Neural progenitor cell (in vitro differentiated cells): ENCODE measurements at regions not wholly inside any gene's neighbourhood (a gene's known extent, or its start where the extent isn't known, plus 50 kb on each side); places are given as distances from the start of the nearest gene placed in this dataset.

Experiments
- CTCF ChIP-seq: fragments of 200-600 bp; sonication (generic); IDR thresholded peaks from 2 replicates; pipeline ENCODE4 v1.5.1; 2017; ENCODE audit warnings: antibody characterized with exemption, mild to moderate bottlenecking
- EZH2 ChIP-seq: fragments of 200-600 bp; sonication (generic); IDR thresholded peaks from 2 replicates; pipeline ENCODE4 v1.6.1; 2017; ENCODE audit warnings: antibody characterized with exemption, mild to moderate bottlenecking, moderate library complexity

- TF ChIP-seq CTCF (no peak), EZH2 (no peak)
These were observed 144.8 kb downstream of the LIG4 start for GRCh38 chr13:108070491-108070890.
